ENCODE measurements at regions not wholly inside any gene's neighbourhood (a gene's known extent, or its start where the extent isn't known, plus 50 kb on each side); places are given as distances from the start of the nearest gene placed in this dataset.

- Histone ChIP-seq H3K36me3 (ENCODE audit: insufficient read depth) (0 out of 2 replicates have a peak, but pooled peaks cover 10% of the 10 kb centered on the region), H2AFZ (no peak overlapping the region), H3K27ac (ENCODE audit: low read depth) (no peak overlapping the region), H3K4me3 (no peak overlapping the region), H4K20me1 (replicated peaks; ENCODE audit: insufficient read depth) (no peaks in the 10 kb centered on the region), H3K9me2 (ENCODE audit: insufficient read depth) (peaks cover 6% of the 10 kb centered on the region; the same call in 1 of the 2 replicates), H3K27me3 (ENCODE audit: insufficient read depth) (no peaks in the 10 kb centered on the region), H3K4me1 (ENCODE audit: insufficient read depth) (no peaks in the 10 kb centered on the region), H3K4me2 (no peak overlapping the region), H3F3A (replicated peaks; ENCODE audit: low read depth) (no peaks in the 10 kb centered on the region), H3K79me2 (replicated peaks; ENCODE audit: insufficient read depth) (no peaks in the 10 kb centered on the region)
- H3K4me1 Mint-ChIP-seq = no peaks in the 10 kb centered on the region
- no peak overlapping the region for H3K27ac Mint-ChIP-seq
- peaks cover 1% of the 10 kb centered on the region for H3K27me3 Mint-ChIP-seq (ENCODE audit: insufficient read depth, low read depth, poor library complexity)
- peaks cover 19% of the 10 kb centered on the region for H3K36me3 Mint-ChIP-seq (ENCODE audit: low read depth)
- peaks cover 19% of the 10 kb centered on the region for H3K9me3 Mint-ChIP-seq
- no peak overlapping the region for H3K4me3 Mint-ChIP-seq
- TF ChIP-seq, protein P1, sequence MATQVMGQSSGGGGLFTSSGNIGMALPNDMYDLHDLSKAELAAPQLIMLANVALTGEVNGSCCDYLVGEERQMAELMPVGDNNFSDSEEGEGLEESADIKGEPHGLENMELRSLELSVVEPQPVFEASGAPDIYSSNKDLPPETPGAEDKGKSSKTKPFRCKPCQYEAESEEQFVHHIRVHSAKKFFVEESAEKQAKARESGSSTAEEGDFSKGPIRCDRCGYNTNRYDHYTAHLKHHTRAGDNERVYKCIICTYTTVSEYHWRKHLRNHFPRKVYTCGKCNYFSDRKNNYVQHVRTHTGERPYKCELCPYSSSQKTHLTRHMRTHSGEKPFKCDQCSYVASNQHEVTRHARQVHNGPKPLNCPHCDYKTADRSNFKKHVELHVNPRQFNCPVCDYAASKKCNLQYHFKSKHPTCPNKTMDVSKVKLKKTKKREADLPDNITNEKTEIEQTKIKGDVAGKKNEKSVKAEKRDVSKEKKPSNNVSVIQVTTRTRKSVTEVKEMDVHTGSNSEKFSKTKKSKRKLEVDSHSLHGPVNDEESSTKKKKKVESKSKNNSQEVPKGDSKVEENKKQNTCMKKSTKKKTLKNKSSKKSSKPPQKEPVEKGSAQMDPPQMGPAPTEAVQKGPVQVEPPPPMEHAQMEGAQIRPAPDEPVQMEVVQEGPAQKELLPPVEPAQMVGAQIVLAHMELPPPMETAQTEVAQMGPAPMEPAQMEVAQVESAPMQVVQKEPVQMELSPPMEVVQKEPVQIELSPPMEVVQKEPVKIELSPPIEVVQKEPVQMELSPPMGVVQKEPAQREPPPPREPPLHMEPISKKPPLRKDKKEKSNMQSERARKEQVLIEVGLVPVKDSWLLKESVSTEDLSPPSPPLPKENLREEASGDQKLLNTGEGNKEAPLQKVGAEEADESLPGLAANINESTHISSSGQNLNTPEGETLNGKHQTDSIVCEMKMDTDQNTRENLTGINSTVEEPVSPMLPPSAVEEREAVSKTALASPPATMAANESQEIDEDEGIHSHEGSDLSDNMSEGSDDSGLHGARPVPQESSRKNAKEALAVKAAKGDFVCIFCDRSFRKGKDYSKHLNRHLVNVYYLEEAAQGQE (IDR thresholded peaks at IDR 0.05; ENCODE audit: unreplicated experiment) = no peak
- DNase-seq (ENCODE audit: low spot score) (no peak), ATAC-seq (no peak)
Measured at GRCh38 chr18:39215920-39216319, 1650.3 kb upstream of the CELF4 start.

DNA sequence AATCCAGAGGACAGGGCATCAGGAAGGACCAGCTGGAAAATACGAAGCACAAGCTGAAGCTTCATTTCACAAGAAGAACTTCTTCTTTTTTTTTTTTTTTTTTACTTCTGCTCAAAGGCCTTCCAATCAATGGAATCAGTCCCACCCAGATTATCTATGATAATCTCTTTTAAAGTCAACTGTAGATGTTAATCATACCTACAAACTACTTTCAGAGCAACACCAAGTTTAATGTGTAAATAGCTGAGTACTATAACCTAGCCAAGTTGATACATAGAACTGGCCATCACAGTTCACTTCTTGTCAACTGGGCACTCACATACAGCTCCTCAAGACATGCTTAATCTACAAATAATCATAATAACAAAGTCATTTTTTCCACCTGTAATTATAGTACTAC is 1645.9 kb upstream of the CELF4 start:
- H3K79me2 ChIP-seq (replicated peaks; ENCODE audit: insufficient read depth) = no peaks in the 10 kb centered on the region
- H3K27me3 ChIP-seq (ENCODE audit: insufficient read depth) = no peaks in the 10 kb centered on the region
- H2AFZ ChIP-seq = no peak overlapping the region
- Mint-ChIP-seq H3K27me3 (ENCODE audit: insufficient read depth, low read depth, poor library complexity) (no peaks in the 10 kb centered on the region), H3K27ac (no peak overlapping the region), H3K36me3 (ENCODE audit: low read depth) (peaks cover 19% of the 10 kb centered on the region), H3K9me3 (peaks cover 19% of the 10 kb centered on the region), H3K4me1 (no peaks in the 10 kb centered on the region), H3K4me3 (no peak overlapping the region)
- H3K27ac ChIP-seq (ENCODE audit: low read depth) = no peak overlapping the region
- no peaks in the 10 kb centered on the region for H3K4me1 ChIP-seq (ENCODE audit: insufficient read depth)
- DNase-seq (ENCODE audit: low spot score) (no peak), ATAC-seq (no peak)
- no peak overlapping the region for H3K4me2 ChIP-seq
- H3K4me3 ChIP-seq = no peak overlapping the region
- no peaks in the 10 kb centered on the region for H4K20me1 ChIP-seq (replicated peaks; ENCODE audit: insufficient read depth)
- H3K36me3 ChIP-seq (ENCODE audit: insufficient read depth) = 0 out of 2 replicates have a peak, but pooled peaks cover 10% of the 10 kb centered on the region
- H3F3A ChIP-seq (replicated peaks; ENCODE audit: low read depth) = no peaks in the 10 kb centered on the region
- peaks cover 12% of the 10 kb centered on the region; the same call in 1 of the 2 replicates for H3K9me2 ChIP-seq (ENCODE audit: insufficient read depth)
- TF ChIP-seq, protein P2, sequence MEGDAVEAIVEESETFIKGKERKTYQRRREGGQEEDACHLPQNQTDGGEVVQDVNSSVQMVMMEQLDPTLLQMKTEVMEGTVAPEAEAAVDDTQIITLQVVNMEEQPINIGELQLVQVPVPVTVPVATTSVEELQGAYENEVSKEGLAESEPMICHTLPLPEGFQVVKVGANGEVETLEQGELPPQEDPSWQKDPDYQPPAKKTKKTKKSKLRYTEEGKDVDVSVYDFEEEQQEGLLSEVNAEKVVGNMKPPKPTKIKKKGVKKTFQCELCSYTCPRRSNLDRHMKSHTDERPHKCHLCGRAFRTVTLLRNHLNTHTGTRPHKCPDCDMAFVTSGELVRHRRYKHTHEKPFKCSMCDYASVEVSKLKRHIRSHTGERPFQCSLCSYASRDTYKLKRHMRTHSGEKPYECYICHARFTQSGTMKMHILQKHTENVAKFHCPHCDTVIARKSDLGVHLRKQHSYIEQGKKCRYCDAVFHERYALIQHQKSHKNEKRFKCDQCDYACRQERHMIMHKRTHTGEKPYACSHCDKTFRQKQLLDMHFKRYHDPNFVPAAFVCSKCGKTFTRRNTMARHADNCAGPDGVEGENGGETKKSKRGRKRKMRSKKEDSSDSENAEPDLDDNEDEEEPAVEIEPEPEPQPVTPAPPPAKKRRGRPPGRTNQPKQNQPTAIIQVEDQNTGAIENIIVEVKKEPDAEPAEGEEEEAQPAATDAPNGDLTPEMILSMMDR (conservative IDR thresholded peaks at IDR 0.05; ENCODE audit: low read depth in 2 of 2) = no peak
- no peak for TF ChIP-seq EZH2 (IDR thresholded peaks at IDR 0.05; ENCODE audit: low read depth, unreplicated experiment)
- TF ChIP-seq ETS1 (IDR thresholded peaks at IDR 0.05) = no peak
- no peak for TF ChIP-seq ZNF114 (CRISPR knock-in tag; IDR thresholded peaks at IDR 0.05)
- TF ChIP-seq NANOG (IDR thresholded peaks at IDR 0.05; ENCODE audit: borderline replicate concordance) = no peak
- no peak for TF ChIP-seq STAT1 (IDR thresholded peaks at IDR 0.05; ENCODE audit: unreplicated experiment)
- TF ChIP-seq ZNF331 (CRISPR knock-in tag; IDR thresholded peaks at IDR 0.05; ENCODE audit: low read depth) = no peak
- TF ChIP-seq EZH2phosphoT487 (IDR thresholded peaks at IDR 0.05; ENCODE audit: unreplicated experiment) = no peak
- TF ChIP-seq CREB1 (CRISPR knock-in tag; IDR thresholded peaks at IDR 0.05; ENCODE audit: low read depth) = no peak
- TF ChIP-seq, protein P1 (IDR thresholded peaks at IDR 0.05; ENCODE audit: unreplicated experiment) = no peak

Measured in GM23338 (cell line).